HEK293 (cell line): ENCODE measurements at regions not wholly inside any gene's neighbourhood (a gene's known extent, or its start where the extent isn't known, plus 50 kb on each side); places are given as distances from the start of the nearest gene placed in this dataset.

Source experiments
- CTCF ChIA-PET: fragments of 350-600 bp; formaldehyde crosslinking; extraction: SDS; loops from one replicate; lab custom pipeline; 2021; ENCODE audit warnings: antibody characterized with exemption; lab: Yijun Ruan, JAX
- POLR2A ChIA-PET: fragments of 300-600 bp; formaldehyde crosslinking; extraction: SDS; loops from one replicate; lab custom pipeline; 2020; ENCODE audit warnings: antibody characterized with exemption, inconsistent platforms; lab: Yijun Ruan, JAX
- H3K27ac ChIP-seq: fragments of 200-500 bp; sonication (Bioruptor generic); 2 replicates; pipeline ENCODE4 v1.5.1; 2014; ENCODE audit warnings: low read depth, low read length, control low read depth, inconsistent platforms; ENCODE audit errors: extremely low read depth
- H3K36me3 ChIP-seq, 2 experiments: fragments of 200-500 bp in 1 of 2; sonication (Bioruptor generic) in 1 of 2; 1 replicate in 1 of 2; 2 replicates in 1 of 2; pipeline ENCODE4 v1.5.1; 2014 to 2017; ENCODE audit warnings: inconsistent platforms in 2 of 2, low read length in 2 of 2; ENCODE audit not compliant: control insufficient read depth in 2 of 2, insufficient read depth in 1 of 2
- H3K4me1 ChIP-seq: fragments of 200-500 bp; sonication (Bioruptor generic); 2 replicates; pipeline ENCODE4 v1.5.1; 2014; ENCODE audit warnings: mild to moderate bottlenecking, low read length, inconsistent platforms; ENCODE audit not compliant: control insufficient read depth, insufficient read depth
- H3K4me3 ChIP-seq: 2 replicates; pipeline ENCODE4 v1.5.1; 2011; ENCODE audit warnings: low read depth, mild to moderate bottlenecking, control low read depth, low read length, moderate library complexity
- H3K9me3 ChIP-seq: fragments of 200-500 bp; sonication (Bioruptor generic); 2 replicates; pipeline ENCODE4 v1.5.1; 2014; ENCODE audit warnings: low read depth, low read length, inconsistent platforms; ENCODE audit not compliant: control insufficient read depth, insufficient read depth
- KLF9 ChIP-seq: fragments of 450-650 bp; formaldehyde crosslinking; IDR thresholded peaks from 2 replicates; pipeline ENCODE4 v1.5.1; 2016; ENCODE audit warnings: missing biosample characterization, missing genetic modification characterization, low read depth
- MZF1 ChIP-seq: fragments of 450-650 bp; formaldehyde crosslinking; IDR thresholded peaks from 2 replicates; pipeline ENCODE4 v1.5.1; 2017; ENCODE audit warnings: missing biosample characterization, missing genetic modification characterization, borderline replicate concordance
- OVOL3 ChIP-seq: fragments of 450-650 bp; formaldehyde crosslinking; IDR thresholded peaks from 2 replicates; pipeline ENCODE4 v1.5.1; 2016; ENCODE audit warnings: missing biosample characterization, missing genetic modification characterization
- ZBTB7A ChIP-seq: fragments of 450-650 bp; formaldehyde crosslinking; IDR thresholded peaks from 2 replicates; pipeline ENCODE4 v1.5.1; 2016; ENCODE audit warnings: low read depth, missing biosample characterization, missing genetic modification characterization
- ZFP37 ChIP-seq: fragments of 450-650 bp; formaldehyde crosslinking; IDR thresholded peaks from 2 replicates; pipeline ENCODE4 v1.5.1; 2016; ENCODE audit warnings: missing biosample characterization, missing genetic modification characterization
- ZIC2 ChIP-seq: fragments of 450-650 bp; formaldehyde crosslinking; IDR thresholded peaks from 2 replicates; pipeline ENCODE4 v1.5.1; 2016; ENCODE audit warnings: missing biosample characterization, missing genetic modification characterization
- ZNF121 ChIP-seq: fragments of 450-650 bp; formaldehyde crosslinking; IDR thresholded peaks from 2 replicates; pipeline ENCODE4 v1.5.1; 2016; ENCODE audit warnings: missing biosample characterization, missing genetic modification characterization
- ZNF132 ChIP-seq: fragments of 450-650 bp; formaldehyde crosslinking; IDR thresholded peaks from 2 replicates; pipeline ENCODE4 v1.5.1; 2017; ENCODE audit warnings: missing biosample characterization, missing genetic modification characterization, borderline replicate concordance
- ZNF184 ChIP-seq: fragments of 450-650 bp; IDR thresholded peaks from 2 replicates; pipeline ENCODE4 v1.5.1; 2018; ENCODE audit warnings: missing biosample characterization, mild to moderate bottlenecking, missing genetic modification characterization
- ZNF211 ChIP-seq: fragments of 450-650 bp; formaldehyde crosslinking; IDR thresholded peaks from 2 replicates; pipeline ENCODE4 v1.5.1; 2016; ENCODE audit warnings: low read depth, missing biosample characterization, missing genetic modification characterization
- ZNF341 ChIP-seq: fragments of 450-650 bp; formaldehyde crosslinking; IDR thresholded peaks from 2 replicates; pipeline ENCODE4; 2016; ENCODE audit warnings: low read depth, missing biosample characterization, missing genetic modification characterization
- ZNF391 ChIP-seq: fragments of 450-650 bp; formaldehyde crosslinking; IDR thresholded peaks from 2 replicates; pipeline ENCODE4 v1.5.1; 2016; ENCODE audit warnings: low read depth, missing biosample characterization, missing genetic modification characterization, borderline replicate concordance
- ZNF423 ChIP-seq: fragments of 450-650 bp; formaldehyde crosslinking; IDR thresholded peaks from 2 replicates; pipeline ENCODE4 v1.5.1; 2016; ENCODE audit warnings: missing biosample characterization, missing genetic modification characterization
- ZNF501 ChIP-seq: fragments of 450-650 bp; formaldehyde crosslinking; IDR thresholded peaks from 2 replicates; pipeline ENCODE4 v1.5.1; 2016; ENCODE audit warnings: missing biosample characterization, missing genetic modification characterization
- ZNF521 ChIP-seq: fragments of 450-650 bp; formaldehyde crosslinking; IDR thresholded peaks from 2 replicates; pipeline ENCODE4 v1.5.1; 2017; ENCODE audit warnings: missing biosample characterization, mild to moderate bottlenecking, missing genetic modification characterization
- ZNF701 ChIP-seq: fragments of 450-650 bp; formaldehyde crosslinking; IDR thresholded peaks from 2 replicates; pipeline ENCODE4 v1.5.1; 2016; ENCODE audit warnings: missing biosample characterization, missing genetic modification characterization
- TF ChIP-seq, protein P1 (sequence below): fragments of 450-650 bp; formaldehyde crosslinking; IDR thresholded peaks from 2 replicates; pipeline ENCODE4 v1.5.1; 2017; ENCODE audit warnings: missing biosample characterization, missing genetic modification characterization
- TF ChIP-seq, protein P2 (sequence below): fragments of 450-650 bp; formaldehyde crosslinking; IDR thresholded peaks from 2 replicates; pipeline ENCODE4 v1.5.1; 2016; ENCODE audit warnings: missing biosample characterization, missing genetic modification characterization
- TF ChIP-seq, protein P3 (sequence below): fragments of 450-650 bp; formaldehyde crosslinking; IDR thresholded peaks from 2 replicates; pipeline ENCODE4 v1.5.1; 2016; ENCODE audit warnings: missing biosample characterization, missing genetic modification characterization
- TF ChIP-seq, protein P4 (sequence below): fragments of 450-650 bp; formaldehyde crosslinking; IDR thresholded peaks from 2 replicates; pipeline ENCODE4 v1.5.1; 2016; ENCODE audit warnings: missing biosample characterization, missing genetic modification characterization
- TF ChIP-seq, protein P5 (sequence below): sonication (generic); formaldehyde crosslinking; IDR thresholded peaks from 2 replicates; pipeline ENCODE4 v1.8.1; 2022; ENCODE audit warnings: mild to moderate bottlenecking, moderate library complexity, missing genetic modification reagents
- TF ChIP-seq, protein P6 (sequence below): fragments of 450-650 bp; formaldehyde crosslinking; IDR thresholded peaks from 2 replicates; pipeline ENCODE4 v1.5.1; 2017; ENCODE audit warnings: missing biosample characterization, missing genetic modification characterization

DNA sequence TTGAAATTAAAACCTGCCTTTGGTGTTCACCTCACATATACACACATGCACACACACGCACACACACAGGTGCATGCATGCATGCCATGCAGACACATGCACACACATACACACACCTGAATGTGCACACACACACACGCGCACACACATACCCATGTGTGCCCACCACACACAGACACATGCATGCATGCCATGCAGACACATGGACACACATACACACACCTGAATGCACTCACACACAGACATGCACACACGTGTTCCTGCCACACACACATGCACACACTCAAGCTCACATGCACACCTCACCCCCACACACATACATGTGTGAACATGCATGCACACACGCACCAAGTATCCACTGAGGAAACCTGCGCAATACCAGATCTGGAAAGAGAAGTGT, 136.4 kb downstream of the KLF6 start:
- TF ChIP-seq ZNF423 (tag by site-specific recombination), result no peak
- TF ChIP-seq, protein P1, sequence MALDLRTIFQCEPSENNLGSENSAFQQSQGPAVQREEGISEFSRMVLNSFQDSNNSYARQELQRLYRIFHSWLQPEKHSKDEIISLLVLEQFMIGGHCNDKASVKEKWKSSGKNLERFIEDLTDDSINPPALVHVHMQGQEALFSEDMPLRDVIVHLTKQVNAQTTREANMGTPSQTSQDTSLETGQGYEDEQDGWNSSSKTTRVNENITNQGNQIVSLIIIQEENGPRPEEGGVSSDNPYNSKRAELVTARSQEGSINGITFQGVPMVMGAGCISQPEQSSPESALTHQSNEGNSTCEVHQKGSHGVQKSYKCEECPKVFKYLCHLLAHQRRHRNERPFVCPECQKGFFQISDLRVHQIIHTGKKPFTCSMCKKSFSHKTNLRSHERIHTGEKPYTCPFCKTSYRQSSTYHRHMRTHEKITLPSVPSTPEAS (tag by site-specific recombination), result peak; percentile 65
- Histone ChIP-seq H3K27ac (no peak overlapping the region), H3K36me3 (no peaks in the 10 kb centered on the region), H3K4me3 (no peak overlapping the region), H3K4me1 (no peaks in the 10 kb centered on the region), H3K9me3 (no peaks in the 10 kb centered on the region)
- ChIA-PET CTCF (interaction anchor here (0.7 kb wide), 1 partner anchor 23 kb away, joined by 3 read pairs; no protein-coding TSS in a partner anchor), POLR2A (no interaction called here)

DNA sequence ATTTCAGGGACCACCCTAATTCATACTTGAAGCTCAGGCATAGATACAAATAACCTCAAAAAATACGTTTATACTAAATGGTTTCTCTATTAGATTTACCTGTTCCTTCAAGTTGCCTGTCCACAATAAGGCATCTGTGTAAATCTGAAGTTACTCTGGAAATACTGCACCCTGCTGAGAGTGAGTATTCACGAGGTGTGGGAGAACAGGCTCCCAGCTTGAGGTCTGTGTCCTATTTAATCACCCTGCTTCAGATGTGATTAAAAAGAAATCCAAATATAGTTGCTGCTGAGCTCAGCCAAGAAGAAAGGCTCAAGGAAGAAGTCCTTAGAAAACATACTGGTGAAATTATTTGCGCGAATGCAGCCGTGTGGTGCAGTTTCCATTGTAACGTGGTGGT, 136.8 kb downstream of the KLF6 start:
- no peaks in the 10 kb centered on the region for H3K36me3 ChIP-seq
- no peaks in the 10 kb centered on the region for H3K9me3 ChIP-seq
- no peaks in the 10 kb centered on the region for H3K4me1 ChIP-seq
- POLR2A ChIA-PET, result no interaction called here
- H3K27ac ChIP-seq, result no peak overlapping the region
- no peak overlapping the region for H3K4me3 ChIP-seq
- TF ChIP-seq ZNF132 (tag by site-specific recombination), result no peak
- TF ChIP-seq, protein P2, sequence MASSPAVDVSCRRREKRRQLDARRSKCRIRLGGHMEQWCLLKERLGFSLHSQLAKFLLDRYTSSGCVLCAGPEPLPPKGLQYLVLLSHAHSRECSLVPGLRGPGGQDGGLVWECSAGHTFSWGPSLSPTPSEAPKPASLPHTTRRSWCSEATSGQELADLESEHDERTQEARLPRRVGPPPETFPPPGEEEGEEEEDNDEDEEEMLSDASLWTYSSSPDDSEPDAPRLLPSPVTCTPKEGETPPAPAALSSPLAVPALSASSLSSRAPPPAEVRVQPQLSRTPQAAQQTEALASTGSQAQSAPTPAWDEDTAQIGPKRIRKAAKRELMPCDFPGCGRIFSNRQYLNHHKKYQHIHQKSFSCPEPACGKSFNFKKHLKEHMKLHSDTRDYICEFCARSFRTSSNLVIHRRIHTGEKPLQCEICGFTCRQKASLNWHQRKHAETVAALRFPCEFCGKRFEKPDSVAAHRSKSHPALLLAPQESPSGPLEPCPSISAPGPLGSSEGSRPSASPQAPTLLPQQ, result no peak
- no peak for TF ChIP-seq ZNF341 (tag by site-specific recombination)
- TF ChIP-seq KLF9, result no peak
- TF ChIP-seq, protein P3, sequence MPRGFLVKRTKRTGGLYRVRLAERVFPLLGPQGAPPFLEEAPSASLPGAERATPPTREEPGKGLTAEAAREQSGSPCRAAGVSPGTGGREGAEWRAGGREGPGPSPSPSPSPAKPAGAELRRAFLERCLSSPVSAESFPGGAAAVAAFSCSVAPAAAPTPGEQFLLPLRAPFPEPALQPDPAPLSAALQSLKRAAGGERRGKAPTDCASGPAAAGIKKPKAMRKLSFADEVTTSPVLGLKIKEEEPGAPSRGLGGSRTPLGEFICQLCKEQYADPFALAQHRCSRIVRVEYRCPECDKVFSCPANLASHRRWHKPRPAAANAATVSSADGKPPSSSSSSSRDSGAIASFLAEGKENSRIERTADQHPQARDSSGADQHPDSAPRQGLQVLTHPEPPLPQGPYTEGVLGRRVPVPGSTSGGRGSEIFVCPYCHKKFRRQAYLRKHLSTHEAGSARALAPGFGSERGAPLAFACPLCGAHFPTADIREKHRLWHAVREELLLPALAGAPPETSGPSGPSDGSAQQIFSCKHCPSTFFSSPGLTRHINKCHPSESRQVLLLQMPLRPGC (tag by site-specific recombination), result no peak
- TF ChIP-seq, all 188 proteins: peak for 0
- CTCF ChIA-PET, result no interaction called here

DNA sequence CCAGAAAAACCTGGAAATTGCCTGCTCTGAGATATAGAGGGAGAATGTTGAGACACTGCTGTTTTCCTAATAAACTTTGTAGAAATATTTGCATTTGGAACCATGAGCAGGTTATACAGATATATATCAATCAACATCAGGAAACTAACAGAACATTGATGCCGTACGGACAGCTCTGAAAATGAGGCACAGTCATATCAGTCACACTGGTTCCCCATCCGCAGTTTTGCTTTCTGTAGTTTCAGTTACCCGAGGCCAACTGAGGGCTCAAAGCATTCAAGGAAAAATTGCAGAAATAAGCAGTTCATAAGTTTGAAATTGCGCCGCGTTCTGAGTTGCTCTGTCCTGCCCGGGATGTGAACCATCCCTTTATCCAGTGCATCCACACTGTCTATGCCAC, 137.9 kb downstream of the KLF6 start:
- no peak overlapping the region for H3K27ac ChIP-seq
- ChIA-PET CTCF (no interaction called here), POLR2A (no interaction called here)
- no peaks in the 10 kb centered on the region for H3K9me3 ChIP-seq
- no peak overlapping the region for H3K4me3 ChIP-seq
- no peaks in the 10 kb centered on the region for H3K36me3 ChIP-seq
- H3K4me1 ChIP-seq, result no peaks in the 10 kb centered on the region
- TF ChIP-seq ZNF391 (tag by site-specific recombination) (no peak), ZNF521 (tag by site-specific recombination) (no peak), MZF1 (no peak), OVOL3 (tag by site-specific recombination) (no peak), ZNF211 (tag by site-specific recombination) (no peak), ZNF184 (tag by site-specific recombination) (no peak), ZNF423 (tag by site-specific recombination) (no peak), ZNF701 (tag by site-specific recombination) (no peak), ZFP37 (tag by site-specific recombination) (no peak), ZNF121 (tag by site-specific recombination) (no peak), ZIC2 (tag by site-specific recombination) (no peak), ZBTB7A (tag by site-specific recombination) (no peak), ZNF501 (tag by site-specific recombination) (no peak)
- TF ChIP-seq, protein P4, sequence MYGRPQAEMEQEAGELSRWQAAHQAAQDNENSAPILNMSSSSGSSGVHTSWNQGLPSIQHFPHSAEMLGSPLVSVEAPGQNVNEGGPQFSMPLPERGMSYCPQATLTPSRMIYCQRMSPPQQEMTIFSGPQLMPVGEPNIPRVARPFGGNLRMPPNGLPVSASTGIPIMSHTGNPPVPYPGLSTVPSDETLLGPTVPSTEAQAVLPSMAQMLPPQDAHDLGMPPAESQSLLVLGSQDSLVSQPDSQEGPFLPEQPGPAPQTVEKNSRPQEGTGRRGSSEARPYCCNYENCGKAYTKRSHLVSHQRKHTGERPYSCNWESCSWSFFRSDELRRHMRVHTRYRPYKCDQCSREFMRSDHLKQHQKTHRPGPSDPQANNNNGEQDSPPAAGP (tag by site-specific recombination), result no peak
- TF ChIP-seq, protein P5, sequence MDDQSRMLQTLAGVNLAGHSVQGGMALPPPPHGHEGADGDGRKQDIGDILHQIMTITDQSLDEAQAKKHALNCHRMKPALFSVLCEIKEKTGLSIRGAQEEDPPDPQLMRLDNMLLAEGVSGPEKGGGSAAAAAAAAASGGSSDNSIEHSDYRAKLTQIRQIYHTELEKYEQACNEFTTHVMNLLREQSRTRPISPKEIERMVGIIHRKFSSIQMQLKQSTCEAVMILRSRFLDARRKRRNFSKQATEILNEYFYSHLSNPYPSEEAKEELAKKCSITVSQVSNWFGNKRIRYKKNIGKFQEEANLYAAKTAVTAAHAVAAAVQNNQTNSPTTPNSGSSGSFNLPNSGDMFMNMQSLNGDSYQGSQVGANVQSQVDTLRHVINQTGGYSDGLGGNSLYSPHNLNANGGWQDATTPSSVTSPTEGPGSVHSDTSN (CRISPR knock-in tag), result no peak
- TF ChIP-seq, protein P6, sequence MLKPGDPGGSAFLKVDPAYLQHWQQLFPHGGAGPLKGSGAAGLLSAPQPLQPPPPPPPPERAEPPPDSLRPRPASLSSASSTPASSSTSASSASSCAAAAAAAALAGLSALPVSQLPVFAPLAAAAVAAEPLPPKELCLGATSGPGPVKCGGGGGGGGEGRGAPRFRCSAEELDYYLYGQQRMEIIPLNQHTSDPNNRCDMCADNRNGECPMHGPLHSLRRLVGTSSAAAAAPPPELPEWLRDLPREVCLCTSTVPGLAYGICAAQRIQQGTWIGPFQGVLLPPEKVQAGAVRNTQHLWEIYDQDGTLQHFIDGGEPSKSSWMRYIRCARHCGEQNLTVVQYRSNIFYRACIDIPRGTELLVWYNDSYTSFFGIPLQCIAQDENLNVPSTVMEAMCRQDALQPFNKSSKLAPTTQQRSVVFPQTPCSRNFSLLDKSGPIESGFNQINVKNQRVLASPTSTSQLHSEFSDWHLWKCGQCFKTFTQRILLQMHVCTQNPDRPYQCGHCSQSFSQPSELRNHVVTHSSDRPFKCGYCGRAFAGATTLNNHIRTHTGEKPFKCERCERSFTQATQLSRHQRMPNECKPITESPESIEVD (tag by site-specific recombination), result no peak
- TF ChIP-seq, protein P2, result no peak
